Naive thymus-derived CD4-positive, alpha-beta T cell (primary cell): ENCODE measurements at regions not wholly inside any gene's neighbourhood (a gene's known extent, or its start where the extent isn't known, plus 50 kb on each side); places are given as distances from the start of the nearest gene placed in this dataset.

Experiments used
- ATAC-seq: fragments of 150-1000 bp; cut with Tn5 transposase; 2 replicates; pipeline ENCODE4 v1.10.0; 2021; ENCODE audit warnings: mild to moderate bottlenecking, moderate library complexity
- CTCF ChIA-PET: fragments of 350-600 bp; sonication (Branson Sonifier 250); formaldehyde crosslinking; loops from one replicate; lab custom pipeline; 2021; ENCODE audit warnings: antibody characterized with exemption; lab: Charles Lee
- POLR2A ChIA-PET: fragments of 350-600 bp; sonication (Branson Sonifier 250); formaldehyde crosslinking; loops from one replicate; lab custom pipeline; 2021; ENCODE audit warnings: antibody characterized with exemption, inconsistent platforms; lab: Charles Lee
- DNase-seq, 9 donors: peaks; one replicate each; pipeline versions ENCODE4 v3.0.0 to v3.0.0-alpha.2; 2020 to 2022; ENCODE audit warnings: mixed read lengths in 1 of 9
- H3K27ac ChIP-seq: one replicate; pipeline ENCODE4 v1.7.0; 2013; ENCODE audit warnings: mild to moderate bottlenecking, low read depth, low read length, moderate library complexity
- H3K27me3 ChIP-seq, 2 donors: one replicate each; pipeline ENCODE4 v1.7.0; 2013; ENCODE audit warnings: low read length in 2 of 2, mild to moderate bottlenecking in 2 of 2, moderate library complexity in 2 of 2; ENCODE audit not compliant: control insufficient read depth in 2 of 2, insufficient read depth in 2 of 2
- H3K36me3 ChIP-seq, 3 experiments: 1 replicate in 2 of 3; 2 replicates in 1 of 3; pipeline ENCODE4 v1.7.0; 2013; ENCODE audit warnings: low read length in 3 of 3, mild to moderate bottlenecking in 3 of 3, moderate library complexity in 1 of 3; ENCODE audit not compliant: insufficient read depth in 3 of 3, control insufficient read depth in 2 of 3
- H3K4me1 ChIP-seq, 2 donors: one replicate each; pipeline ENCODE4 v1.7.0; 2013; ENCODE audit warnings: low read length in 2 of 2, mild to moderate bottlenecking in 2 of 2, moderate library complexity in 1 of 2; ENCODE audit not compliant: control insufficient read depth in 2 of 2, insufficient read depth in 2 of 2
- H3K4me3 ChIP-seq: 2 replicates; pipeline ENCODE4 v1.7.0; 2013; ENCODE audit warnings: mild to moderate bottlenecking, low read length
- H3K9me3 ChIP-seq, 3 experiments: 1 replicate in 2 of 3; 2 replicates in 1 of 3; pipeline ENCODE4 v1.7.0; 2013; ENCODE audit warnings: low read length in 3 of 3; ENCODE audit not compliant: control insufficient read depth in 2 of 3
- H3K27ac Mint-ChIP-seq, 9 donors: one replicate each; pipeline ENCODE4 v1.8.0; 2020 to 2022; ENCODE audit warnings: mixed read lengths in 9 of 9, mild to moderate bottlenecking in 8 of 9, moderate library complexity in 5 of 9, inconsistent platforms in 2 of 9
- H3K27me3 Mint-ChIP-seq, 5 donors: one replicate each; pipeline ENCODE4 v1.8.0; 2021 to 2022; ENCODE audit warnings: mixed read lengths in 5 of 5, mild to moderate bottlenecking in 1 of 5
- H3K36me3 Mint-ChIP-seq, 5 donors: one replicate each; pipeline ENCODE4 v1.8.0; 2020 to 2022; ENCODE audit warnings: mixed read lengths in 5 of 5, mild to moderate bottlenecking in 3 of 5, inconsistent platforms in 1 of 5
- H3K4me1 Mint-ChIP-seq, 7 donors: one replicate each; pipeline ENCODE4 v1.8.0; 2020 to 2022; ENCODE audit warnings: mixed read lengths in 7 of 7, mild to moderate bottlenecking in 3 of 7, inconsistent platforms in 1 of 7
- H3K4me3 Mint-ChIP-seq, 10 donors: one replicate each; pipeline ENCODE4 v1.8.0; 2020 to 2022; ENCODE audit warnings: mild to moderate bottlenecking in 10 of 10, mixed read lengths in 10 of 10, moderate library complexity in 6 of 10, inconsistent platforms in 2 of 10
- H3K9me3 Mint-ChIP-seq, 11 donors: one replicate each; pipeline ENCODE4 v1.8.0; 2020 to 2022; ENCODE audit warnings: mixed read lengths in 11 of 11, mild to moderate bottlenecking in 4 of 11, inconsistent platforms in 1 of 11, moderate library complexity in 1 of 11
- intact Hi-C, 2 donors: fragments of 100-400 bp; cut with micrococcal nuclease; formaldehyde crosslinking; loops; one replicate each; pipeline ENCODE4 v1.15.1; 2023

DNA sequence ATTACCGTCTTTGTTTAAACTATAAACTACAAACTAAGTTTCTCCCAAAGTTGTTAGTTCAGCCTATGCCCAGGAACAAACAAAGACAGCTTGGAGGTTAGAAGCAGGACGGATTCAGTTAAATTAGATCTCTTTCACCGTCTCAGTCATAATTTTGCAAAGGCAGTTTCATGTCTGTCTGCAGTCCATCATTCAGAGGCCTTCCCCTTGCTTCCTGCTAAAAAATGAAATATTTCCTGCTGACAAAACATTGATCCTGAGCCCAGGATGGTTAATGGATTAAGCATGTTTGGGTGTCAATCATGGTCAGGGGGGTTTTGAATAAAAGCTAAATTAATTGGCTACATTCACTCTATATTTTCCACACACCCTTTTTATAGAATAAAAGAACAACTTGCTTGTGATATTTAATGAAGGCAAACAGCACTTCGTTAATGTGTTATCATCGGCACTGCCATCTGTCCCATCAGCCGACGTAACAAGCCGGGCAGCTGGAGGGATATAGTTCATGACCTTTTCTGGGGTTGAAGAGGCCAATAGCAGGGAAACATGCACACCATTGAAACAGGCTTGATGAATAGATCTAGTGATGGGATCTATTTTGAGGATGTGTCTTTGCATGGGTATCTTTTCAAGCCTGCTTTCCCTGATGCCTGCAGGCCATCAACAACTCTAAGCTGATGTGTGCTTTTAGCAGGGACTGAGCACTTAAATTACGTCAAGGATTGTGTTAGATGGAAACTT lies 521.3 kb upstream of the TMEM132C start:
- Mint-ChIP-seq H3K27ac (no peak overlapping the region), H3K4me1 (no peaks in the 10 kb centered on the region), H3K4me3 (no peak overlapping the region), H3K36me3 (peaks cover 0 to 4% (median 0%) of the 10 kb centered on the region in 5 donors), H3K9me3 (peaks cover 0 to 12% (median 4%) of the 10 kb centered on the region in 11 donors), H3K27me3 (no peaks in the 10 kb centered on the region)
- H3K27me3 ChIP-seq, result no peaks in the 10 kb centered on the region
- intact Hi-C loops, result no loop called here
- no peak for ATAC-seq
- H3K27ac ChIP-seq, result no peak overlapping the region
- POLR2A ChIA-PET, result no interaction called here
- H3K4me3 ChIP-seq, result no peak overlapping the region
- H3K36me3 ChIP-seq, result no peaks in the 10 kb centered on the region
- CTCF ChIA-PET, result no interaction called here
- DNase-seq, result no peak
- H3K9me3 ChIP-seq, result no peaks in the 10 kb centered on the region
- no peaks in the 10 kb centered on the region for H3K4me1 ChIP-seq

DNA sequence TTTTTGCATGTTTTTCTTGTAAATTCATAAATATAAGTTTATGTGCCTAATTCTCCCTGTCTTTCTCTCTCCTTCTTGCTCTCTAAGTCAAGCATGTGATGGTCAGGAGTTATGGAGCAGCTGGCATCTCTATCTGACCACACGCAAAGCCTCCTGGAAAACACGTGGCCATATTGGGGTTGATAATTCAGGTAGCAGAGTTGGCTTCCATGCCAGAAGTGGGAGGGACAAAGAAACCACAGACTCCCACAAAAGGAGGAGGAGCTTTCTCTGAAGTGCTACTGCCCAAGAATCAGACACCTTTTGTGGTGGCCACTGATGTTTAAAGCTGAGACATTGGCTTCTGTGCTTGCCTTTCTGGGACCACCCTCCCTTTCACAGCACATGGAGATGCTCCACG lies 517.6 kb upstream of the TMEM132C start:
- Mint-ChIP-seq H3K4me1 (no peaks in the 10 kb centered on the region), H3K27ac (no peak overlapping the region), H3K4me3 (no peak overlapping the region), H3K27me3 (peaks cover 0 to 5% (median 0%) of the 10 kb centered on the region in 5 donors), H3K9me3 (peaks cover 0 to 12% (median 4%) of the 10 kb centered on the region in 11 donors), H3K36me3 (no peaks in the 10 kb centered on the region)
- POLR2A ChIA-PET, result no interaction called here
- no peak overlapping the region for H3K4me3 ChIP-seq
- H3K4me1 ChIP-seq, result no peaks in the 10 kb centered on the region
- H3K27me3 ChIP-seq, result no peaks in the 10 kb centered on the region
- ATAC-seq (no peak), DNase-seq (no peak)
- CTCF ChIA-PET, result no interaction called here
- H3K36me3 ChIP-seq, result no peaks in the 10 kb centered on the region
- intact Hi-C loops, result no loop called here
- H3K9me3 ChIP-seq, result no peaks in the 10 kb centered on the region
- H3K27ac ChIP-seq, result no peak overlapping the region

DNA sequence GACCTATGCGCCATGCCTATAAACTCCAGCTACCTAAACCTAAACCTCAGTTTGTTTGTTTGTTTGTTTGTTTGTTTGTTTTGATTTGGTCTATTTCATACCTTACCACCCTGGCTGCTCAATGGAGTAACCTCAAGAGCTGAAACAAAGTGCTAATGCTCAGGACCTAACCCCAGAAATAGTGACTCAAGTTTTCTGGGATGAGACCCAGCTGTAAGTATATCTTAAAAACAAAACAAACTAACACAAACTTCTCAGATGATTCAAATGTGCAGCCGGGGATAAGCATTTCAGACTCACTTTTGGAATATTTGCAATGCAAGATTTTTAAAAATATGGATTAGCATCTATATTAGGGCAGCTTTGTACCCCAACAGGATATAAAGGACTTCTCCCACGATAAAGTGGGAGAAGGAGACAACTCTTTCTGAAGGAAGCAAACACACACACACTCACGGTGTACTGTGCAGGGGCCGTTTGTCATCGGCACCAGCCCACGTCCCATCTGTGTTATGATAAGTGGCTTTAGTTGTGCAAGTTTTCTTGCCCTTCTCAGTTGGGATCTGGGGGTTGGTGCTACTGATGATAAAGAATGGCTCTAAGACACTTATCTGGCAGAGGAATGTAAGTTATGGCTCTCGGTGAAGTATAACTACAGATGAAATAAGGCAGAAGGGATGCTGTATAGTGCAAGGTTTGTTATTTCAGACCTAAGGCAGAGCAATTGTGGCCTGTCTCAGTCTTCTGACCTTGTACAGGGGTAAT lies 516.7 kb upstream of the TMEM132C start:
- Histone ChIP-seq H3K36me3 (no peaks in the 10 kb centered on the region), H3K9me3 (no peaks in the 10 kb centered on the region), H3K27me3 (no peaks in the 10 kb centered on the region), H3K27ac (no peak overlapping the region), H3K4me3 (no peak overlapping the region), H3K4me1 (no peaks in the 10 kb centered on the region)
- Mint-ChIP-seq H3K4me3 (no peak overlapping the region), H3K27ac (no peak overlapping the region), H3K36me3 (peaks cover 0 to 7% (median 0%) of the 10 kb centered on the region in 5 donors), H3K4me1 (no peaks in the 10 kb centered on the region), H3K27me3 (peaks cover 0 to 5% (median 0%) of the 10 kb centered on the region in 5 donors), H3K9me3 (peaks cover 0 to 18% (median 5%) of the 10 kb centered on the region in 11 donors)
- ChIA-PET CTCF (no interaction called here), POLR2A (no interaction called here)
- intact Hi-C loops, result no loop called here
- ATAC-seq (no peak), DNase-seq (no peak)

- no peak for ATAC-seq
- no peak for DNase-seq
- H3K36me3 ChIP-seq, result no peaks in the 10 kb centered on the region
- Mint-ChIP-seq H3K9me3 (peaks cover 2 to 26% (median 13%) of the 10 kb centered on the region in 11 donors), H3K27ac (no peak overlapping the region), H3K36me3 (peaks cover 0 to 7% (median 0%) of the 10 kb centered on the region in 5 donors), H3K27me3 (peaks cover 0 to 12% (median 0%) of the 10 kb centered on the region in 5 donors), H3K4me3 (no peak overlapping the region), H3K4me1 (no peaks in the 10 kb centered on the region)
- CTCF ChIA-PET, result no interaction called here
- H3K4me1 ChIP-seq, result no peaks in the 10 kb centered on the region
- H3K27ac ChIP-seq, result no peak overlapping the region
- H3K4me3 ChIP-seq, result no peak overlapping the region
- POLR2A ChIA-PET, result no interaction called here
- no peaks in the 10 kb centered on the region for H3K27me3 ChIP-seq
- no peaks in the 10 kb centered on the region for H3K9me3 ChIP-seq
- intact Hi-C loops, result no loop called here
Observed at GRCh38 chr12:127752802-127753201, 514.2 kb upstream of the TMEM132C start.

DNA sequence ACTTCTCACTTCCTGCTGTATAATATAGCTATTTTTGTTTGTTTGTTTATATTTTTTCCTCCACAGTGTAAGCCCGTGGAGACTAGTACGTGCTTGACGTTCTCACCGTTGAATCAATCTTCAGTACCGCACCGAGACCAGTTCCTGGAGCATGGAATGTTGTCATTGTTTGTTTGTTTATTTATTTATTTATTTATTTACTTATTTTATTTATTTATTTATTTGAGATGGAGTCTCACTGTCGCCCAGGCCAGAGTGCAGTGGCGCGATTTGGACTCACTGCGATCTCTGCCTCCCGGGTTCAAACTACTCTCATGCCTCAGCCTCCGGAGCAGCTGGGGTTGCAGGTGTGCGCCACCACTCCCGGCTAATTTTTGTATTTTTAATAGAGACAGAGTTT lies 506.6 kb upstream of the TMEM132C start:
- no peak overlapping the region for H3K27ac ChIP-seq
- Mint-ChIP-seq H3K27ac (no peak overlapping the region), H3K9me3 (peaks cover 5 to 39% (median 15%) of the 10 kb centered on the region in 11 donors), H3K36me3 (no peaks in the 10 kb centered on the region), H3K4me3 (no peak overlapping the region), H3K4me1 (peaks cover 0 to 2% (median 0%) of the 10 kb centered on the region in 7 donors), H3K27me3 (peaks cover 0 to 7% (median 0%) of the 10 kb centered on the region in 5 donors)
- no peaks in the 10 kb centered on the region for H3K9me3 ChIP-seq
- H3K4me1 ChIP-seq, result no peaks in the 10 kb centered on the region
- ATAC-seq (no peak), DNase-seq (no peak)
- intact Hi-C loops, result no loop called here
- no peak overlapping the region for H3K4me3 ChIP-seq
- no peaks in the 10 kb centered on the region for H3K36me3 ChIP-seq
- POLR2A ChIA-PET, result no interaction called here
- CTCF ChIA-PET, result no interaction called here
- H3K27me3 ChIP-seq, result no peaks in the 10 kb centered on the region

- intact Hi-C loops, result no loop called here
- Mint-ChIP-seq H3K9me3 (peaks cover 5 to 39% (median 15%) of the 10 kb centered on the region in 11 donors), H3K4me3 (no peak overlapping the region), H3K27ac (no peak overlapping the region), H3K36me3 (no peaks in the 10 kb centered on the region), H3K4me1 (peaks cover 0 to 2% (median 0%) of the 10 kb centered on the region in 7 donors), H3K27me3 (peaks cover 0 to 7% (median 0%) of the 10 kb centered on the region in 5 donors)
- Histone ChIP-seq H3K4me3 (no peak overlapping the region), H3K9me3 (no peaks in the 10 kb centered on the region), H3K27me3 (no peaks in the 10 kb centered on the region), H3K36me3 (no peaks in the 10 kb centered on the region), H3K27ac (no peak overlapping the region), H3K4me1 (no peaks in the 10 kb centered on the region)
- POLR2A ChIA-PET, result no interaction called here
- ATAC-seq (no peak), DNase-seq (no peak)
- CTCF ChIA-PET, result no interaction called here
Observed at GRCh38 chr12:127760996-127761395, 506.0 kb upstream of the TMEM132C start.
